Liver (tissue), 8 donors: ENCODE measurements at regions not wholly inside any gene's neighbourhood (a gene's known extent, or its start where the extent isn't known, plus 50 kb on each side); places are given as distances from the start of the nearest gene placed in this dataset.

Experiments
- DNase-seq: peaks from one replicate; pipeline ENCODE4 v3.0.0-alpha.2; 2017; ENCODE audit warnings: low spot score
- H3K27ac ChIP-seq, 2 donors: one replicate each; pipeline ENCODE4 v1.7.0; 2013; ENCODE audit warnings: inconsistent platforms in 2 of 2, low read length in 2 of 2, control low read depth in 1 of 2, low read depth in 1 of 2, mild to moderate bottlenecking in 1 of 2
- H3K27me3 ChIP-seq, 4 donors: one replicate each; pipeline versions ENCODE4 v1.6.1 to v1.7.0; 2013; ENCODE audit warnings: low read length in 3 of 4, inconsistent platforms in 1 of 4, mild to moderate bottlenecking in 1 of 4, moderate library complexity in 1 of 4; ENCODE audit not compliant: control insufficient read depth in 4 of 4, insufficient read depth in 4 of 4
- H3K36me3 ChIP-seq, 4 donors: one replicate each; pipeline versions ENCODE4 v1.6.1 to v1.7.0; 2013; ENCODE audit warnings: low read length in 3 of 4, mild to moderate bottlenecking in 3 of 4, low read depth in 1 of 4, moderate library complexity in 1 of 4; ENCODE audit not compliant: control insufficient read depth in 4 of 4, insufficient read depth in 3 of 4
- H3K4me1 ChIP-seq, 4 donors: one replicate each; pipeline versions ENCODE4 v1.6.1 to v1.7.0; 2013; ENCODE audit warnings: low read length in 3 of 4, mild to moderate bottlenecking in 3 of 4, moderate library complexity in 1 of 4; ENCODE audit not compliant: control insufficient read depth in 4 of 4, insufficient read depth in 4 of 4
- H3K4me3 ChIP-seq, 3 donors: one replicate each; pipeline versions ENCODE4 v1.6.1 to v1.7.0; 2013; ENCODE audit warnings: low read length in 3 of 3, control low read depth in 1 of 3, low read depth in 1 of 3, mild to moderate bottlenecking in 1 of 3
- H3K9ac ChIP-seq, 2 donors: one replicate each; pipeline ENCODE4 v1.7.0; 2013; ENCODE audit warnings: low read length in 2 of 2, mild to moderate bottlenecking in 2 of 2, moderate library complexity in 2 of 2, control low read depth in 1 of 2, low read depth in 1 of 2
- H3K9me3 ChIP-seq, 4 donors: one replicate each; pipeline versions ENCODE4 v1.6.1 to v1.7.0; 2013; ENCODE audit warnings: low read length in 3 of 4; ENCODE audit not compliant: control insufficient read depth in 4 of 4
- EGR1 ChIP-seq, 2 donors: IDR thresholded peaks; 2 replicates each; pipeline ENCODE4 v1.6.1; 2016 to 2018; ENCODE audit warnings: antibody characterized with exemption in 2 of 2, low read depth in 2 of 2
- FOXA1 ChIP-seq: IDR thresholded peaks from 2 replicates; pipeline ENCODE4 v1.6.1; 2016; ENCODE audit warnings: antibody characterized with exemption
- FOXA2 ChIP-seq: IDR thresholded peaks from 2 replicates; pipeline ENCODE4 v1.6.1; 2016; ENCODE audit warnings: antibody characterized with exemption
- GABPA ChIP-seq, 2 donors: IDR thresholded peaks in 1 of 2; conservative IDR thresholded peaks in 1 of 2; 2 replicates each; pipeline ENCODE4 v1.6.1; 2016; ENCODE audit warnings: antibody characterized with exemption in 2 of 2, mild to moderate bottlenecking in 1 of 2, moderate library complexity in 1 of 2
- HNF4A ChIP-seq, 2 donors: conservative IDR thresholded peaks; 2 replicates each; pipeline ENCODE4 v1.6.1; 2016; ENCODE audit warnings: antibody characterized with exemption in 2 of 2, mild to moderate bottlenecking in 2 of 2
- HNF4G ChIP-seq: IDR thresholded peaks from 2 replicates; pipeline ENCODE4 v1.6.1; 2016; ENCODE audit warnings: antibody characterized with exemption
- JUND ChIP-seq, 2 donors: IDR thresholded peaks; 2 replicates each; pipeline ENCODE4 v1.6.1; 2016; ENCODE audit warnings: antibody characterized with exemption in 2 of 2
- NR2F2 ChIP-seq: IDR thresholded peaks from 2 replicates; pipeline ENCODE4 v1.6.1; 2016; ENCODE audit warnings: antibody characterized with exemption
- RAD21 ChIP-seq, 2 donors: IDR thresholded peaks; 2 replicates each; pipeline ENCODE4 v1.6.1; 2016; ENCODE audit warnings: antibody characterized with exemption in 2 of 2, mild to moderate bottlenecking in 2 of 2
- REST ChIP-seq: IDR thresholded peaks from 2 replicates; pipeline ENCODE4 v1.6.1; 2016; ENCODE audit warnings: antibody characterized with exemption, mild to moderate bottlenecking
- RXRA ChIP-seq, 2 donors: IDR thresholded peaks; 2 replicates each; pipeline ENCODE4 v1.6.1; 2017 to 2018; ENCODE audit warnings: antibody characterized with exemption in 2 of 2, mild to moderate bottlenecking in 1 of 2
- SP1 ChIP-seq: IDR thresholded peaks from 2 replicates; pipeline ENCODE4 v1.6.1; 2018; ENCODE audit warnings: antibody characterized with exemption, mild to moderate bottlenecking
- TAF1 ChIP-seq: conservative IDR thresholded peaks from 2 replicates; pipeline ENCODE4 v1.6.1; 2016; ENCODE audit warnings: antibody characterized with exemption, mild to moderate bottlenecking
- YY1 ChIP-seq: IDR thresholded peaks from 2 replicates; pipeline ENCODE4 v1.6.1; 2016; ENCODE audit warnings: antibody characterized with exemption, mild to moderate bottlenecking
- WGBS: extraction: QIAGEN DNeasy Blood & Tissue Kit; methylation state at CpG from one replicate; pipeline ENCODE4 v1.1.7; 2013; 5-methylcytosine and 5-hydroxymethylcytosine counted together
- TF ChIP-seq, protein P1 (sequence below): fragments of 150-350 bp; IDR thresholded peaks from 2 replicates; pipeline ENCODE4 v1.5.1; 2017; ENCODE audit warnings: improper control_type of control experiment, low read depth, low read length; ENCODE audit not compliant: missing input control
- TF ChIP-seq, protein P2 (sequence below): IDR thresholded peaks from 2 replicates; pipeline ENCODE4 v1.6.1; 2016; ENCODE audit warnings: antibody characterized with exemption
- TF ChIP-seq, protein P3 (sequence below): IDR thresholded peaks from 2 replicates; pipeline ENCODE4 v1.6.1; 2016; ENCODE audit warnings: antibody characterized with exemption
- TF ChIP-seq, protein P4 (sequence below): IDR thresholded peaks from 2 replicates; pipeline ENCODE4 v1.6.1; 2016; ENCODE audit warnings: antibody characterized with exemption
- donor health status: healthy.
- donor health status: healthy.
- donor health status: healthy.
- donor health status: healthy.
- donor health status: healthy.

GRCh38 chr4:136516371-136516770 is 1015.9 kb downstream of the PCDH18 start:
- H3K9ac ChIP-seq: no peak overlapping the region
- H3K4me1 ChIP-seq: no peaks in the 10 kb centered on the region
- H3K9me3 ChIP-seq: no peaks in the 10 kb centered on the region
- TF ChIP-seq JUND (IDR thresholded peaks at IDR 0.05): no peak
- TF ChIP-seq, protein P1, sequence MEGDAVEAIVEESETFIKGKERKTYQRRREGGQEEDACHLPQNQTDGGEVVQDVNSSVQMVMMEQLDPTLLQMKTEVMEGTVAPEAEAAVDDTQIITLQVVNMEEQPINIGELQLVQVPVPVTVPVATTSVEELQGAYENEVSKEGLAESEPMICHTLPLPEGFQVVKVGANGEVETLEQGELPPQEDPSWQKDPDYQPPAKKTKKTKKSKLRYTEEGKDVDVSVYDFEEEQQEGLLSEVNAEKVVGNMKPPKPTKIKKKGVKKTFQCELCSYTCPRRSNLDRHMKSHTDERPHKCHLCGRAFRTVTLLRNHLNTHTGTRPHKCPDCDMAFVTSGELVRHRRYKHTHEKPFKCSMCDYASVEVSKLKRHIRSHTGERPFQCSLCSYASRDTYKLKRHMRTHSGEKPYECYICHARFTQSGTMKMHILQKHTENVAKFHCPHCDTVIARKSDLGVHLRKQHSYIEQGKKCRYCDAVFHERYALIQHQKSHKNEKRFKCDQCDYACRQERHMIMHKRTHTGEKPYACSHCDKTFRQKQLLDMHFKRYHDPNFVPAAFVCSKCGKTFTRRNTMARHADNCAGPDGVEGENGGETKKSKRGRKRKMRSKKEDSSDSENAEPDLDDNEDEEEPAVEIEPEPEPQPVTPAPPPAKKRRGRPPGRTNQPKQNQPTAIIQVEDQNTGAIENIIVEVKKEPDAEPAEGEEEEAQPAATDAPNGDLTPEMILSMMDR: no peak
- TF ChIP-seq, protein P2, sequence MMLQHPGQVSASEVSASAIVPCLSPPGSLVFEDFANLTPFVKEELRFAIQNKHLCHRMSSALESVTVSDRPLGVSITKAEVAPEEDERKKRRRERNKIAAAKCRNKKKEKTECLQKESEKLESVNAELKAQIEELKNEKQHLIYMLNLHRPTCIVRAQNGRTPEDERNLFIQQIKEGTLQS: no peak
- TF ChIP-seq HNF4G: no peak
- TF ChIP-seq RXRA (IDR thresholded peaks at IDR 0.05): no peak
- TF ChIP-seq, protein P3, sequence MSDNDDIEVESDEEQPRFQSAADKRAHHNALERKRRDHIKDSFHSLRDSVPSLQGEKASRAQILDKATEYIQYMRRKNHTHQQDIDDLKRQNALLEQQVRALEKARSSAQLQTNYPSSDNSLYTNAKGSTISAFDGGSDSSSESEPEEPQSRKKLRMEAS: no peak
- no peak for TF ChIP-seq RAD21 (IDR thresholded peaks at IDR 0.05)
- no peak for TF ChIP-seq EGR1 (IDR thresholded peaks at IDR 0.05; ENCODE audit: low read depth in 2 of 2)
- no peak for TF ChIP-seq GABPA (IDR thresholded peaks at IDR 0.05 in 1 of 2, conservative IDR thresholded peaks at IDR 0.05 in 1 of 2)
- TF ChIP-seq REST: no peak
- no peak for TF ChIP-seq NR2F2
- TF ChIP-seq TAF1: no peak
- TF ChIP-seq YY1: no peak
- TF ChIP-seq, protein P4, sequence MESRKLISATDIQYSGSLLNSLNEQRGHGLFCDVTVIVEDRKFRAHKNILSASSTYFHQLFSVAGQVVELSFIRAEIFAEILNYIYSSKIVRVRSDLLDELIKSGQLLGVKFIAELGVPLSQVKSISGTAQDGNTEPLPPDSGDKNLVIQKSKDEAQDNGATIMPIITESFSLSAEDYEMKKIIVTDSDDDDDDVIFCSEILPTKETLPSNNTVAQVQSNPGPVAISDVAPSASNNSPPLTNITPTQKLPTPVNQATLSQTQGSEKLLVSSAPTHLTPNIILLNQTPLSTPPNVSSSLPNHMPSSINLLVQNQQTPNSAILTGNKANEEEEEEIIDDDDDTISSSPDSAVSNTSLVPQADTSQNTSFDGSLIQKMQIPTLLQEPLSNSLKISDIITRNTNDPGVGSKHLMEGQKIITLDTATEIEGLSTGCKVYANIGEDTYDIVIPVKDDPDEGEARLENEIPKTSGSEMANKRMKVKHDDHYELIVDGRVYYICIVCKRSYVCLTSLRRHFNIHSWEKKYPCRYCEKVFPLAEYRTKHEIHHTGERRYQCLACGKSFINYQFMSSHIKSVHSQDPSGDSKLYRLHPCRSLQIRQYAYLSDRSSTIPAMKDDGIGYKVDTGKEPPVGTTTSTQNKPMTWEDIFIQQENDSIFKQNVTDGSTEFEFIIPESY: no peak
- TF ChIP-seq SP1: no peak
- no peak for TF ChIP-seq FOXA2
- no peak for TF ChIP-seq HNF4A (conservative IDR thresholded peaks at IDR 0.05)
- no peak for TF ChIP-seq FOXA1
- WGBS: 63% methylated on average over 3 of the region's 3 CpGs
- DNase-seq: no peak
- no peaks in the 10 kb centered on the region for H3K36me3 ChIP-seq
- no peak overlapping the region for H3K27ac ChIP-seq
- H3K4me3 ChIP-seq: no peak overlapping the region
- no peaks in the 10 kb centered on the region for H3K27me3 ChIP-seq
